HEK293T (cell line): ENCODE measurements at regions not wholly inside any gene's neighbourhood (a gene's known extent, or its start where the extent isn't known, plus 50 kb on each side); places are given as distances from the start of the nearest gene placed in this dataset.

Source experiments
- BHLHE40 ChIP-seq: fragments of 450-650 bp; IDR thresholded peaks from 2 replicates; pipeline ENCODE4 v1.6.1; 2016; ENCODE audit warnings: mild to moderate bottlenecking, moderate library complexity, borderline replicate concordance
- CTBP1 ChIP-seq: fragments of 450-650 bp; IDR thresholded peaks from 2 replicates; pipeline ENCODE4 v1.6.1; 2016; ENCODE audit warnings: borderline replicate concordance
- FOXK2 ChIP-seq: fragments of 450-650 bp; IDR thresholded peaks from 2 replicates; pipeline ENCODE4 v1.6.1; 2016; ENCODE audit warnings: mild to moderate bottlenecking
- SP1 ChIP-seq: fragments of 450-650 bp; IDR thresholded peaks from 2 replicates; pipeline ENCODE4 v1.6.1; 2017

DNA sequence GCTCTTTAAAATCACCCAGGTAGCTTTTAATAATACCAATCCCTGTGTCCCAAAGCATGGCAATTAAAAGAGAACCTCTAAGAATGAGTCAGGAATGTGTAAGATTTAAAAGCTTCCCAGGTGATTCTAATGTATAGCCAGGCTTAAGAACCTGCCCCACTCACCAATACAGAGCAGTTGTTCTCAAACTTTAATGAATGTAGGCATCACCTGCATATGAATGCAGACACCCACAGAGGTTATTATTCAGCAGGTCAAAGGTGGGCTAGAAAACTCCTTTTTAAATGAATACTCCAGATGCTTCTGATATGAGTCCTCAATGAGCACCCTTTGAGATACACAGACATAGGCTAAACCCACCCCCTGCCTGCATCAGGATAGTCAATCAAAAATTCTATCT is 298.1 kb upstream of the KCNMB2 start:
- TF ChIP-seq SP1, result no peak
- no peak for TF ChIP-seq CTBP1
- no peak for TF ChIP-seq FOXK2
- no peak for TF ChIP-seq BHLHE40
